H1 (cell line): ENCODE measurements at regions not wholly inside any gene's neighbourhood (a gene's known extent, or its start where the extent isn't known, plus 50 kb on each side); places are given as distances from the start of the nearest gene placed in this dataset.

Experiments used
- CTCF ChIA-PET: fragments of 300-600 bp; sonication (Branson Sonifier 250); formaldehyde crosslinking; loops from one replicate; lab custom pipeline; 2021; ENCODE audit not compliant: partially characterized antibody; lab: Charles Lee
- POLR2A ChIA-PET: fragments of 300-600 bp; sonication (Branson Sonifier 250); formaldehyde crosslinking; loops from one replicate; lab custom pipeline; 2021; ENCODE audit warnings: inconsistent platforms; ENCODE audit not compliant: partially characterized antibody; lab: Charles Lee
- DNase-seq, 2 experiments: peaks; one replicate each; pipeline versions ENCODE4 v3.0.0 to v3.0.0-alpha.2; 2010 to 2022; ENCODE audit warnings: low spot score in 2 of 2, low read depth in 1 of 2, mixed read lengths in 1 of 2
- FAIRE-seq: peaks from 2 replicates; lab custom pipeline; 2011; peaks lifted over from hg19 to GRCh38; lab: Jason Lieb, UNC
- H2AFZ ChIP-seq: 2 replicates; pipeline ENCODE4 v1.8.1; 2012; ENCODE audit warnings: low read length, inconsistent platforms
- H2AK5ac ChIP-seq: 2 replicates; pipeline ENCODE4 v1.6.1; 2013; ENCODE audit warnings: low read depth, low read length
- H2BK120ac ChIP-seq: replicated peaks from 2 replicates; pipeline ENCODE3; 2013; ENCODE audit warnings: low read depth, low read length, inconsistent platforms
- H2BK12ac ChIP-seq: 2 replicates; pipeline ENCODE4 v1.6.1; 2013; ENCODE audit warnings: low read depth, low read length
- H2BK15ac ChIP-seq: 2 replicates; pipeline ENCODE4 v1.6.1; 2013; ENCODE audit warnings: low read length
- H2BK20ac ChIP-seq: 2 replicates; pipeline ENCODE4 v1.6.1; 2013; ENCODE audit warnings: low read length
- H2BK5ac ChIP-seq: 2 replicates; pipeline ENCODE4 v1.6.1; 2013; ENCODE audit warnings: low read depth, low read length
- H3K14ac ChIP-seq: 2 replicates; pipeline ENCODE4 v1.6.1; 2013; ENCODE audit warnings: inconsistent platforms; ENCODE audit not compliant: insufficient read length
- H3K18ac ChIP-seq: 2 replicates; pipeline ENCODE4 v1.6.1; 2013; ENCODE audit warnings: low read length; ENCODE audit errors: extremely low read depth
- H3K23ac ChIP-seq: 2 replicates; pipeline ENCODE4 v1.6.1; 2013; ENCODE audit warnings: inconsistent platforms; ENCODE audit not compliant: insufficient read length
- H3K23me2 ChIP-seq: 2 replicates; pipeline ENCODE4 v1.6.1; 2013; ENCODE audit warnings: low read depth, low read length
- H3K27ac ChIP-seq: 2 replicates; pipeline ENCODE4 v1.6.1; 2011; ENCODE audit warnings: low read depth, low read length, inconsistent platforms
- H3K27me3 ChIP-seq, 4 experiments: replicated peaks in 1 of 4; 1 replicate in 1 of 4; 2 replicates in 3 of 4; pipeline versions ENCODE4 v1.6.1 to v1.8.1; 2011 to 2013; ENCODE audit warnings: low read length in 3 of 4, mild to moderate bottlenecking in 3 of 4, inconsistent platforms in 2 of 4, mixed read lengths in 2 of 4, moderate library complexity in 1 of 4; ENCODE audit not compliant: control insufficient read depth in 3 of 4, insufficient read depth in 3 of 4; ENCODE audit errors: extremely low read depth in 1 of 4
- H3K36me3 ChIP-seq, 4 experiments: 2 replicates each; pipeline versions ENCODE4 v1.6.1 to v1.8.1; 2011 to 2013; ENCODE audit warnings: mild to moderate bottlenecking in 4 of 4, low read length in 3 of 4, moderate library complexity in 2 of 4, control low read depth in 1 of 4, inconsistent platforms in 1 of 4; ENCODE audit not compliant: insufficient read depth in 4 of 4, control insufficient read depth in 2 of 4
- H3K4ac ChIP-seq: replicated peaks from 2 replicates; pipeline ENCODE3; 2013; ENCODE audit warnings: low read length, low read depth, mixed read lengths, inconsistent platforms; ENCODE audit not compliant: insufficient read length
- H3K4me1 ChIP-seq, 4 experiments: replicated peaks in 1 of 4; 1 replicate in 1 of 4; 2 replicates in 3 of 4; pipeline versions ENCODE4 v1.6.1 to v1.8.1; 2011 to 2013; ENCODE audit warnings: low read length in 3 of 4, inconsistent platforms in 2 of 4, mixed read lengths in 1 of 4; ENCODE audit not compliant: insufficient read depth in 4 of 4, control insufficient read depth in 3 of 4
- H3K4me2 ChIP-seq, 2 experiments: 2 replicates each; pipeline versions ENCODE4 v1.6.1 to v1.8.1; 2011 to 2013; ENCODE audit warnings: low read depth in 2 of 2, low read length in 2 of 2, control low read depth in 1 of 2, inconsistent platforms in 1 of 2, mild to moderate bottlenecking in 1 of 2; ENCODE audit not compliant: insufficient read depth in 1 of 2
- H3K4me3 ChIP-seq, 4 experiments: fragments of 200-600, 300-600 bp in 1 of 4; sonication (generic), shearing (Covaris generic), sonication (Bioruptor Twin) in 1 of 4; 2 replicates each; pipeline versions ENCODE4 v1.5.1 to v1.8.1; 2011 to 2016; ENCODE audit warnings: low read length in 4 of 4, low read depth in 3 of 4, control low read depth in 2 of 4, inconsistent platforms in 2 of 4, mild to moderate bottlenecking in 2 of 4, mixed read lengths in 1 of 4, moderate library complexity in 1 of 4; ENCODE audit not compliant: insufficient read depth in 2 of 4; ENCODE audit errors: extremely low read depth in 1 of 4
- H3K56ac ChIP-seq: replicated peaks from 2 replicates; pipeline ENCODE3; 2013; ENCODE audit warnings: low read depth, mild to moderate bottlenecking, mixed read lengths, low read length, inconsistent platforms; ENCODE audit not compliant: insufficient read length
- H3K79me1 ChIP-seq: 2 replicates; pipeline ENCODE4 v1.6.1; 2013; ENCODE audit warnings: low read depth, low read length, control low read depth
- H3K79me2 ChIP-seq, 2 experiments: 2 replicates each; pipeline versions ENCODE4 v1.6.1 to v1.8.1; 2012 to 2013; ENCODE audit warnings: low read length in 2 of 2, mild to moderate bottlenecking in 2 of 2, inconsistent platforms in 1 of 2; ENCODE audit not compliant: insufficient read depth in 2 of 2, control insufficient read depth in 1 of 2
- H3K9ac ChIP-seq, 4 experiments: replicated peaks in 1 of 4; 1 replicate in 1 of 4; 2 replicates in 3 of 4; pipeline versions ENCODE4 v1.6.1 to v1.8.1; 2011 to 2013; ENCODE audit warnings: low read depth in 3 of 4, low read length in 3 of 4, control low read depth in 2 of 4, mild to moderate bottlenecking in 2 of 4, moderate library complexity in 2 of 4, inconsistent platforms in 1 of 4; ENCODE audit errors: extremely low read depth in 1 of 4
- H3K9me3 ChIP-seq, 2 experiments: 2 replicates each; pipeline versions ENCODE4 v1.6.1 to v1.8.1; 2012 to 2013; ENCODE audit warnings: mild to moderate bottlenecking in 2 of 2, moderate library complexity in 2 of 2, control low read depth in 1 of 2, inconsistent platforms in 1 of 2, low read depth in 1 of 2, low read length in 1 of 2, mixed read lengths in 1 of 2; ENCODE audit not compliant: insufficient read depth in 2 of 2
- H4K20me1 ChIP-seq, 2 experiments: replicated peaks in 1 of 2; 2 replicates each; pipeline versions ENCODE3 to v1.8.1; 2011 to 2013; ENCODE audit warnings: inconsistent platforms in 2 of 2, low read length in 2 of 2, mild to moderate bottlenecking in 1 of 2; ENCODE audit not compliant: insufficient read depth in 2 of 2, control insufficient read depth in 1 of 2
- H4K5ac ChIP-seq: 2 replicates; pipeline ENCODE4 v1.6.1; 2013; ENCODE audit warnings: low read length, low read depth, mixed read lengths, inconsistent platforms; ENCODE audit not compliant: insufficient read length
- H4K8ac ChIP-seq: 2 replicates; pipeline ENCODE4 v1.8.0; 2013; ENCODE audit warnings: mild to moderate bottlenecking, moderate library complexity, low read length, inconsistent platforms; ENCODE audit not compliant: insufficient read depth; ENCODE audit errors: extremely low read depth
- H4K91ac ChIP-seq: replicated peaks from 2 replicates; pipeline ENCODE3; 2013; ENCODE audit warnings: low read length, mixed read lengths, inconsistent platforms; ENCODE audit not compliant: insufficient read length
- BCL11A ChIP-seq, 2 experiments: IDR thresholded peaks; one replicate each; pipeline ENCODE4 v1.6.1; 2011; ENCODE audit warnings: low read depth in 2 of 2, low read length in 2 of 2, mild to moderate bottlenecking in 2 of 2
- EGR1 ChIP-seq: IDR thresholded peaks from 2 replicates; pipeline ENCODE4 v1.6.1; 2011; ENCODE audit warnings: low read depth, low read length, borderline replicate concordance
- EZH2 ChIP-seq: fragments of 200-600 bp; sonication (generic); IDR thresholded peaks from 2 replicates; pipeline ENCODE4 v1.7.1; 2012; ENCODE audit warnings: low read depth, mild to moderate bottlenecking, moderate library complexity, low read length, inconsistent platforms; ENCODE audit not compliant: severe bottlenecking
- FOSL1 ChIP-seq: IDR thresholded peaks from 2 replicates; pipeline ENCODE4 v1.6.1; 2011; ENCODE audit warnings: mild to moderate bottlenecking, low read depth, low read length, moderate library complexity; ENCODE audit not compliant: insufficient read depth
- JUND ChIP-seq: IDR thresholded peaks from 2 replicates; pipeline ENCODE4 v1.6.1; 2011; ENCODE audit warnings: mild to moderate bottlenecking, improper control_type of control experiment, low read length
- KDM4A ChIP-seq: IDR thresholded peaks from one replicate; pipeline ENCODE4 v1.7.1; 2012; ENCODE audit warnings: low read depth, mild to moderate bottlenecking, moderate library complexity, low read length, inconsistent platforms; ENCODE audit not compliant: severe bottlenecking
- MAX ChIP-seq: IDR thresholded peaks from 2 replicates; pipeline ENCODE4 v1.6.1; 2012; ENCODE audit warnings: inconsistent platforms
- RAD21 ChIP-seq, 2 experiments: IDR thresholded peaks in 1 of 2; conservative IDR thresholded peaks in 1 of 2; 2 replicates each; pipeline ENCODE4 v1.6.1; 2011; ENCODE audit warnings: low read depth in 2 of 2, low read length in 2 of 2, improper control_type of control experiment in 1 of 2, inconsistent platforms in 1 of 2, mild to moderate bottlenecking in 1 of 2, moderate library complexity in 1 of 2
- RBBP5 ChIP-seq: IDR thresholded peaks from 2 replicates; pipeline ENCODE4 v1.7.1; 2012; ENCODE audit warnings: low read depth, mild to moderate bottlenecking, inconsistent platforms, low read length, moderate library complexity, borderline replicate concordance
- RXRA ChIP-seq: IDR thresholded peaks from 2 replicates; pipeline ENCODE4 v1.6.1; 2011; ENCODE audit warnings: low read depth, mild to moderate bottlenecking, low read length, moderate library complexity; ENCODE audit not compliant: insufficient read depth
- SP1 ChIP-seq: IDR thresholded peaks from 2 replicates; pipeline ENCODE4 v1.6.1; 2011; ENCODE audit warnings: low read depth, low read length
- SP2 ChIP-seq: IDR thresholded peaks from 2 replicates; pipeline ENCODE4 v1.6.1; 2012; ENCODE audit warnings: mild to moderate bottlenecking, low read length, inconsistent platforms
- ZNF274 ChIP-seq: IDR thresholded peaks from 2 replicates; pipeline ENCODE4 v1.7.0; 2012; ENCODE audit warnings: low read length, borderline replicate concordance; ENCODE audit errors: extremely low read depth
- WGBS, 2 experiments: shearing (Covaris generic) in 1 of 2; methylation state at CpG; one replicate each; pipeline versions ENCODE4 v1.1.6 to v1.1.7; 2013 to 2015; ENCODE audit warnings: low lambda C conversion rate in 2 of 2, mixed read lengths in 2 of 2, inconsistent platforms in 1 of 2, low coverage in 1 of 2, missing lambda C conversion rate in 1 of 2; ENCODE audit not compliant: insufficient replicate concordance in 2 of 2, insufficient coverage in 1 of 2, insufficient read length in 1 of 2; ENCODE audit errors: extremely low coverage in 1 of 2, missing lambda C conversion rate in 1 of 2; 5-methylcytosine and 5-hydroxymethylcytosine counted together

GRCh38 chr9:108443741-108444140 is 412.0 kb downstream of the ACTL7B start:
- ChIA-PET POLR2A (no interaction called here), CTCF (interaction anchor here (1.1 to 1.4 kb wide), 2 partner anchors 8 to 161 kb away, joined by 3 to 6 read pairs; no protein-coding TSS in a partner anchor)
- Histone ChIP-seq H3K9me3 (no peaks in the 10 kb centered on the region), H3K27me3 (no peaks in the 10 kb centered on the region), H4K8ac (no peak overlapping the region), H3K23me2 (no peaks in the 10 kb centered on the region), H2BK15ac (no peak overlapping the region), H3K4me1 (no peaks in the 10 kb centered on the region), H3K36me3 (no peaks in the 10 kb centered on the region), H3K23ac (no peak overlapping the region), H3K4me3 (no peak overlapping the region), H4K91ac (no peak overlapping the region), H3K4me2 (no peak overlapping the region), H4K5ac (no peak overlapping the region), H2AK5ac (no peak overlapping the region), H2BK5ac (no peak overlapping the region), H4K20me1 (no peaks in the 10 kb centered on the region), H2BK120ac (no peak overlapping the region), H3K14ac (no peak overlapping the region), H3K4ac (no peak overlapping the region), H3K79me2 (no peaks in the 10 kb centered on the region), H3K18ac (no peak overlapping the region), H3K79me1 (no peaks in the 10 kb centered on the region), H3K9ac (no peak overlapping the region), H2BK20ac (no peak overlapping the region), H2BK12ac (no peak overlapping the region), H2AFZ (no peak overlapping the region), H3K56ac (no peak overlapping the region), H3K27ac (no peak overlapping the region)
- WGBS, 2 experiments, result 83% methylated on average over 3 of the region's 3 CpGs; no CpG with 5 or more reads in 1 of the 2 experiments
- TF ChIP-seq BCL11A (IDR thresholded peaks at IDR 0.05; ENCODE audit: low read depth in 2 of 2, low read length in 2 of 2) (no peak), SP2 (no peak), ZNF274 (no peak), EGR1 (no peak), SP1 (no peak), EZH2 (no peak), RAD21 (IDR thresholded peaks at IDR 0.05 in 1 of 2, conservative IDR thresholded peaks at IDR 0.05 in 1 of 2; ENCODE audit: low read depth in 2 of 2, low read length in 2 of 2) (no peak), MAX (no peak), RBBP5 (no peak), JUND (no peak), KDM4A (no peak), FOSL1 (no peak), RXRA (no peak)
- no peak for FAIRE-seq
- no peak for DNase-seq
